Naive B cell (primary cell): ENCODE measurements at regions not wholly inside any gene's neighbourhood (a gene's known extent, or its start where the extent isn't known, plus 50 kb on each side); places are given as distances from the start of the nearest gene placed in this dataset.

Experiments
- ATAC-seq, 2 donors: fragments of 150-1000 bp; cut with Tn5 transposase; 2 replicates each; pipeline ENCODE4 v1.10.0; 2021; ENCODE audit warnings: low read depth in 2 of 2, mild to moderate bottlenecking in 2 of 2, moderate library complexity in 2 of 2
- DNase-seq: peaks from one replicate; pipeline ENCODE4 v3.0.0; 2022
- H3K27ac Mint-ChIP-seq, 6 donors: one replicate each; pipeline ENCODE4 v1.8.0; 2020 to 2022; ENCODE audit warnings: mild to moderate bottlenecking in 6 of 6, mixed read lengths in 6 of 6, moderate library complexity in 5 of 6, inconsistent platforms in 2 of 6
- H3K27me3 Mint-ChIP-seq, 3 donors: one replicate each; pipeline ENCODE4 v1.8.0; 2021 to 2022; ENCODE audit warnings: mixed read lengths in 3 of 3, mild to moderate bottlenecking in 1 of 3
- H3K36me3 Mint-ChIP-seq, 2 donors: one replicate each; pipeline ENCODE4 v1.8.0; 2020 to 2022; ENCODE audit warnings: mixed read lengths in 2 of 2, inconsistent platforms in 1 of 2, mild to moderate bottlenecking in 1 of 2
- H3K4me1 Mint-ChIP-seq, 3 donors: one replicate each; pipeline ENCODE4 v1.8.0; 2020 to 2022; ENCODE audit warnings: mixed read lengths in 3 of 3, inconsistent platforms in 1 of 3, mild to moderate bottlenecking in 1 of 3, moderate library complexity in 1 of 3
- H3K4me3 Mint-ChIP-seq, 8 donors: one replicate each; pipeline ENCODE4 v1.8.0; 2020 to 2022; ENCODE audit warnings: mild to moderate bottlenecking in 8 of 8, mixed read lengths in 8 of 8, moderate library complexity in 8 of 8, inconsistent platforms in 2 of 8
- H3K9me3 Mint-ChIP-seq, 7 donors: one replicate each; pipeline ENCODE4 v1.8.0; 2020 to 2022; ENCODE audit warnings: mixed read lengths in 7 of 7, mild to moderate bottlenecking in 5 of 7, inconsistent platforms in 2 of 7, moderate library complexity in 1 of 7

DNA sequence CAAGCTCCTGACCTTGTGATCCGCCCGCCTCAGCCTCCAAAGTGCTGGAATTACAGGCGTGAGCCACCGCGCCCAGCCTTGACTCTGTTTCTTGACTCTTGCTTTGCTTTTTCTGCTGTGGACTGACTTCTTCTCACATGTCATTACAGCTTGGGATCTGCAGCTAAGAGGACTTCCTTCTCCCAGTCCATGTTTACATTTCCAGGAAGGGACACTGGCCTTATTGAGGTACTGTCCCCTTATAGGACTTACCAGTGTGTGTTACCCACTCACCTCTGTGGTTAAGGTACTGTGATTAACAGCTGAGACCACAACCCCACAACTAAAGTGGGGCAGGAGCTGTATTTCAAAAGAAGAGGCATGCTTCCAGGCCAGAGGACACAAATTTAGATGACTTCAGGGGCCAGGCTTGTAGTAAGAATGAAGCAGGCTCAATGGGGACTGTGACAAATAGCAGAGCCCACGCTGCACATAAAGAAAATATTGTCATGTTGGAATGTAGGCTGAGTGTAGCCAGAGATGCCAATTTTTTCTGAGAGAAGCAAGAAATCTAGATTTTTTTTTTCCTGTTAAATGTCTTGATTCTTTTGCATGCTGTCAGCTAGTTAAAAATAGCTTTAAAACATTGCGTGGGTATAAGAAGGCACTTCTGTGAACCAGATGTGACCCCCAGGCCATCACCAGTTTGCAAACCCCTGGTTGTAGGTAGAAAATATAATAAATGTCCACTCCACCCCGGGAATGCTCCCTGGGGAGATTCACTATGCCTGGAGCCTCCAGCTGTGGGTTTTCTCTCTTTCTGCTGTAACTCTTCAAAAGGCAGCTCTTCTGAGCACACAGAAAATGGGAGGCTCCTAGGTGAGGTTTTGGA, 75.0 kb downstream of the PTPDC1 start:
- DNase-seq (no peak), ATAC-seq (no peak)
- Mint-ChIP-seq H3K9me3 (peaks cover 0 to 5% (median 4%) of the 10 kb centered on the region in 7 donors), H3K27me3 (no peaks in the 10 kb centered on the region), H3K4me1 (peaks cover 8 to 21% (median 15%) of the 10 kb centered on the region in 3 donors), H3K4me3 (no peak overlapping the region), H3K36me3 (peaks cover 0 to 5% of the 10 kb centered on the region in 2 donors), H3K27ac (peak overlapping the region in 1 of 6 donors; percentile 5)

DNA sequence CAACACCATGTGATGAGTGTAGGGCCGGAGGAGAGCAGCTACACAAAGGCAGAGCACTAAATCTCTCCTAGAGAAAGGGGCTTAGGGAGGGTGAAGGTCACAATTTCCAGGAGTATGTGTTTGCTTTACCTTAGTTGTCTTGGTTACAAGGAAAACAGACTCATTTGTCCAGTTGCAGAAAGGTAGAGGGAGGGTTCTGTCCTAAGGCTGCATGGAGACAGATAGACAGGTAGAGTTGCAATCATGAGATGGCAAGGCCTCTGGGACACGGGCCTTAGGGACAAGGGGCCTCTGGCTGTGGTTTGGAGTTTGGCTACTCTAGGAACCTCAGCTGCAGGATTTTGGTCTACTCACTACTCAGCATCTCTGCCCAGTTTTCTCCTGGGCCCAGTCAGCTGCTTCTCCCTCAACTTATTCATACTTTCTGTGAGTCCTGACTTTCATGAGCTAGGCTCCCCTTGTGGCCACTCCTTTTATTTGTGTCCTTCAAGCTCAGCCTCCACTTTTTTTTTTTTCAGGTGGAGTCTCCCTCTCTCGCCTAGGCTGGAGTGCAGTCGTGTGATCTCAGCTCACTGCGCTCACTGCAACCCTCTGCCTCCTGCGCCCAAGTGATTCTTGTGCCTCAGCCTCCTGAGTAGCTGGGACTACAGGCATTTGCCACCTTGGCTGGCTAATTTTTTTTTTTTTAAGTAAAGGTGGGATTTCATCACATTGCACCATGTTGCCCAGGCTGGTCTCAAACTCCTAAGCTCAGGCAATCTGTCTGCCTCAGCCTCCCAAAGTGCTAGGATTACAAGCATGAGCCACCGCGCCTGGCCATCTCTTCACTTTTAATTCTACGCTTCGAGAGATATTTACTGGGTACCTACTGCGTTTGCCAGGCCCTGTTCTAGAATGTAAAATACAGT, 76.6 kb downstream of the PTPDC1 start:
- DNase-seq, result no peak
- H3K4me3 Mint-ChIP-seq, result no peak overlapping the region
- no peaks in the 10 kb centered on the region for H3K27me3 Mint-ChIP-seq
- H3K4me1 Mint-ChIP-seq, result peaks cover 11 to 28% (median 23%) of the 10 kb centered on the region in 3 donors
- no peaks in the 10 kb centered on the region for H3K36me3 Mint-ChIP-seq
- no peaks in the 10 kb centered on the region for H3K9me3 Mint-ChIP-seq
- no peak overlapping the region for H3K27ac Mint-ChIP-seq
- ATAC-seq, result no peak

DNA sequence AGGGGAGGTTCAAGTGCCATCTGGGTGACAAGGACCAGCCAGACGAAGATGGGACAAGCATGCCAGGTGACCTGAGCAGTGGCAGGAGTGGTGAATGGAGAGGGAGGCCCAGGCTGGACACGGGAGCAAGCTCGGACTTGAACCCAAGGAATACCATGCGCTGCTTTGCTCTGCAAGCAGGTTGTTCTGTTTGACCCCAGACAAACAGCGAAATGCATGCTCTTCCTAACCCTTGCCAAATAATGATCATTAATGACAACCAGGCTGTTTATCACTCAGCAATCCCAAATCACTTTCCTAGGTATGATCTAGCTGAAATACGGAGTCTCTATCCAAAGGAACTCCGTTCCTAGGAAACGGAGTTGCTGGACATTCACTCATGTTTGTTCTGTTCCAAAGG, 77.4 kb downstream of the PTPDC1 start:
- Mint-ChIP-seq H3K4me1 (peaks cover 13 to 21% (median 17%) of the 10 kb centered on the region in 3 donors), H3K27me3 (no peaks in the 10 kb centered on the region), H3K27ac (no peak overlapping the region), H3K36me3 (no peaks in the 10 kb centered on the region), H3K4me3 (no peak overlapping the region), H3K9me3 (no peaks in the 10 kb centered on the region)
- no peak for DNase-seq
- no peak for ATAC-seq

DNA sequence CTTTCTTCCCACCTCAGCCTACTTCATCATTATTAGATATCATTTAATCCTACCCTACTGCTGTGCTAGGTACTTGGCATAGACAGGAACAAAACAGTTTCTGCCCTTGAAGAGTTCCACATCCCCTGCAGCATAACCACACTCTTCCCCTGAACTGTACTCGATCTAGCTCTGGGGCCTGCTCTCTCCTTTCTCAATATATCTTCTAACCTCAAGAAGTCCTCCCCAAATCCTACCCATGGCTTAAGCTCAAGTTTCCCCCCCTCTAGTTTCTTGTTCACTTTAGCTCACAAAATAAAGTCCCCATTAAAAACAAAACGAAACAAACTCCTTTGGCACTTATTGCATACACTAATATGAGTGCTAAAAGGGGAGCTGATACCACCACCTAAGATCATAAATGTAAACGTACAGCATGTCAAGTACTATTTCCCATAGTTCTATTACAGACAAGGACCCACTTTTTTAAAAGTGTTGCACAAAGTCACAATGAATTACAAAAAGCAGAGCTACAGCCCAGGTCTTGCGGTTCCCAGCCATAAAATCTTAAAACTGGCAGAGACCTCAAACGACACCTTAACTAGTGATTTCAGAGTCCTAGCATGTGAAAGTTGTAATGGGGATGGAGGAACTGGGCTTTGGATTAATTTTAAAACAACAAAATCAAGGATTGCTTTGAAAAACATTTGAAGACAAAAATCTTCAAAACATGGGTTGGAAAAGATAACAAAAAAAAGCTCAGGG, 80.7 kb downstream of the PTPDC1 start:
- no peak for ATAC-seq

DNA sequence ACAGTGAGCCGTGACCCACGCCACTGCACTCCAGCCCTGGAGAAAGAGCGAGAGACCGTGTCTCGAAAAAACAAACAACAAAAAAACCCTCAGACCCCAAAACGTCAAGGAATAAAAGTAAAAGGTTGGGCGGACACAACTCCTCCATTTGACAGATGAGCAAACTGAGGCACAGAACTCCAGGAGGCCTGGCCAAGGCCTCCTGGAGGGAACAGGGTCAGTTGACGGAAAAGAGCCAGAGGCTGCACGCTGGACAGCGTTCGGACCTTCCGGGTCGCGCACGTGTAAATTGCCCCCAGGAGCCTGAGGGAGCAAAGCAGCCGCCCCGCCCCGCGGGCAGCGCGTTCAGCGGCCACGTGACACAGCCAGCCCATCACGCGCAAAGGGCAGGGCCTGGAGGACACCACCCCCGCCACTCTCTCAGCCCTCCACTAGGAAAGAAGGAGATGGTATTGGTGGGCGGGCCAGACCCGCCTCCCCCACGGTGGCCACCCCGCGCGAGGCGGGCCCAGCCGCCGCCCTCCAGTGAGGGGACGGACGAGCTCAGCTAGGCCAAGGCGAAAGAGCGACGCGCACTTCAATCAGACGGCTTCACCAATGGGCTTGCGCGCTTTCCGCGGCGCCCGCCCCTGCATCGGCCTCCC, 81.5 kb downstream of the PTPDC1 start:
- H3K9me3 Mint-ChIP-seq, result no peaks in the 10 kb centered on the region
- H3K4me3 Mint-ChIP-seq, result peak overlapping the region; percentile 77 to 97 (median 87)
- no peaks in the 10 kb centered on the region for H3K36me3 Mint-ChIP-seq
- H3K27ac Mint-ChIP-seq, result peak overlapping the region; percentile 78 to 96 (median 93)
- ATAC-seq (peak; percentile 84 to 86), DNase-seq (peak; percentile 98)
- H3K4me1 Mint-ChIP-seq, result peaks cover 37 to 49% (median 41%) of the 10 kb centered on the region in 3 donors
- no peaks in the 10 kb centered on the region for H3K27me3 Mint-ChIP-seq

More for the DNA sequence above, 80.7 kb downstream of the PTPDC1 start:
- DNase-seq, result no peak
- H3K27me3 Mint-ChIP-seq, result no peaks in the 10 kb centered on the region
- H3K4me3 Mint-ChIP-seq, result peak overlapping the region; percentile 77 to 97 (median 87)
- no peaks in the 10 kb centered on the region for H3K36me3 Mint-ChIP-seq
- no peaks in the 10 kb centered on the region for H3K9me3 Mint-ChIP-seq
- peaks cover 31 to 42% (median 34%) of the 10 kb centered on the region in 3 donors for H3K4me1 Mint-ChIP-seq
- H3K27ac Mint-ChIP-seq, result peak overlapping the region; percentile 51 to 96 (median 93)

DNA sequence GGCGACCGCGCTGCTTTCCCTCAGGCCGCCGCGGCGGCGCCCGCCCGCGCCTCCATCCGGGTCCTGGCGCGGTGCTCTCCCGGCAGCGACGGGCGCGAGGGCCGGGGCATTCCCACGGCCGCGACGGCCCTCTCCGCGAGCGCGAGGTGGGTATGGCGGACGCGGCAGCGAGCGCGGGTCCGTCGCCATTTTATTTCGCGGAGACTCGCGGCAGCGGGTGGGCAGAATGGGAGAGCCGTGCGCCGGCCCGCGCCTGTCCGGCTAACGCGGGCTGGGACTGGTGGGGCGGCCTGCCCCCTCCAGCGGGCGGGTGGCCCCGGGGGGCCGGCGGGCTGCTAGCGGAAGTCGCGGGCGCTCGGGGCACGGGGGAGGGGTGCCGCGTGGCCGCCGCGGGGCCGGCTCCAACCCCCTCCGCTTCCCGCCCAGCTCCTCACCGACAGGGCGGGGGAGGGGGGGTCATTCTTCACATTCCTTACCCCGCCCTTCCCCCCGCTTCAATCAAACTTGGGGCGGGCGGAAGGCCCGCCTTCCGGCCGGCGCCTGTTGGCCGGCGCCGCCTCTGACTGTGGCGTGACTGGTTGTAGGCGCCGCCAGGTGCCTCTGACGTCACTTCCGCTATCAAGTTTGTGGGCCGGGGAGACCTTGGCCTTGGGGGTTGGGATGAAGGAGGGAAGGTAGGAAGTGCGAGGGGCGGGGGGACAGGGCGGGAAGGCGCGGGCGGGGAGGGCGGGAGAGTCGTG, 82.1 kb downstream of the PTPDC1 start:
- DNase-seq, result peak; percentile 91
- ATAC-seq, result peak; percentile 57 to 63
- no peaks in the 10 kb centered on the region for H3K9me3 Mint-ChIP-seq
- H3K36me3 Mint-ChIP-seq, result no peaks in the 10 kb centered on the region
- H3K4me1 Mint-ChIP-seq, result peaks cover 40 to 53% (median 41%) of the 10 kb centered on the region in 3 donors
- H3K27me3 Mint-ChIP-seq, result no peaks in the 10 kb centered on the region
- peak overlapping the region; percentile 86 to 99 (median 95) for H3K27ac Mint-ChIP-seq
- peak overlapping the region; percentile 87 to 97 (median 94) for H3K4me3 Mint-ChIP-seq

DNA sequence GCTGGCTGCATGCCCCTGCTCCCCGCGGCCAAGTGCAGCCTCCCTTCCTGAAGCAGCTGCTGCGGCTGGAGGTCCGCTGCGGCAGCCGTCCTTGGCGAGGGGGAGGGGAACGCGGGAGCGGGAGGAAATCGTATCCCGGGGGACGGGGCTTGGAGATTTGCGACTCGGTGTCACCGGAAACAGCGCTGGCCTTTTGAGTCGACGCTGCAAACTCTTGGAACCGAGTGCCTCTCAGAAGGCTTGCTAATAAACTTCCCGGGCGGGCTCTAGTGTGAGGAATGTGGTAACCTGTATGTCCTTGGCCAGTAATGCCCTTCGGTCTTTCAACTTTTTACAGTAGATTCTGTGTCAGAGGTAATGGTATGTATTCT, 82.7 kb downstream of the PTPDC1 start:
- Mint-ChIP-seq H3K4me1 (peaks cover 41 to 58% (median 42%) of the 10 kb centered on the region in 3 donors), H3K27ac (peak overlapping the region; percentile 86 to 99 (median 94)), H3K9me3 (no peaks in the 10 kb centered on the region), H3K27me3 (no peaks in the 10 kb centered on the region), H3K36me3 (no peaks in the 10 kb centered on the region), H3K4me3 (peak overlapping the region; percentile 87 to 97 (median 94))
- no peak for DNase-seq
- no peak for ATAC-seq

DNA sequence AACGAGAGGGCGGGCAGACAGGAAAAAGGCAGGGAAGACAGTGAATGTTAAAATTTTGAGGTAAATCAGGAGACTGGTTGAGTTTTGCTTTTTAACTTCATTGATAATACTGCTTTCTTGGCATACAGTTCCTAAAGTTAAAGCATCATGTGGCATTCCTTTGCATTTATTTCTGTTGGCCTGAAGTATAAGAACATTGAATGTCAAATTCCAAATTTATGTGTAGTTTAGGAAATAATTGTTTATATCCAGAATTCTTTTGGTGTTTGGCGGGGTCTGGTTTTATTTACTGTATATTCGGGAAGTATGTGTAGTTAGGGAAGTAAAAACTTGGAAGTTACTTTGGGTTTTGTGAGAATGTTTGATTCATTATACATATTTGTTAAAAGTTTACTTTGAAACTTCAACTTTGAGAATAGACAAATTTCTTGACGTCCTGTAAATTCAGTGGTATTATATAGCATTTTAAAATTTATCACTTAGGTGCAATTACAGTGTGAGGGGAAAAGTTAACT, 83.2 kb downstream of the PTPDC1 start:
- H3K27ac Mint-ChIP-seq, result peak overlapping the region; percentile 86 to 99 (median 94)
- H3K4me3 Mint-ChIP-seq, result peak overlapping the region; percentile 87 to 97 (median 94)
- H3K36me3 Mint-ChIP-seq, result no peaks in the 10 kb centered on the region
- peaks cover 43 to 60% (median 43%) of the 10 kb centered on the region in 3 donors for H3K4me1 Mint-ChIP-seq
- no peak for DNase-seq
- ATAC-seq, result no peak
- no peaks in the 10 kb centered on the region for H3K27me3 Mint-ChIP-seq
- H3K9me3 Mint-ChIP-seq, result no peaks in the 10 kb centered on the region

DNA sequence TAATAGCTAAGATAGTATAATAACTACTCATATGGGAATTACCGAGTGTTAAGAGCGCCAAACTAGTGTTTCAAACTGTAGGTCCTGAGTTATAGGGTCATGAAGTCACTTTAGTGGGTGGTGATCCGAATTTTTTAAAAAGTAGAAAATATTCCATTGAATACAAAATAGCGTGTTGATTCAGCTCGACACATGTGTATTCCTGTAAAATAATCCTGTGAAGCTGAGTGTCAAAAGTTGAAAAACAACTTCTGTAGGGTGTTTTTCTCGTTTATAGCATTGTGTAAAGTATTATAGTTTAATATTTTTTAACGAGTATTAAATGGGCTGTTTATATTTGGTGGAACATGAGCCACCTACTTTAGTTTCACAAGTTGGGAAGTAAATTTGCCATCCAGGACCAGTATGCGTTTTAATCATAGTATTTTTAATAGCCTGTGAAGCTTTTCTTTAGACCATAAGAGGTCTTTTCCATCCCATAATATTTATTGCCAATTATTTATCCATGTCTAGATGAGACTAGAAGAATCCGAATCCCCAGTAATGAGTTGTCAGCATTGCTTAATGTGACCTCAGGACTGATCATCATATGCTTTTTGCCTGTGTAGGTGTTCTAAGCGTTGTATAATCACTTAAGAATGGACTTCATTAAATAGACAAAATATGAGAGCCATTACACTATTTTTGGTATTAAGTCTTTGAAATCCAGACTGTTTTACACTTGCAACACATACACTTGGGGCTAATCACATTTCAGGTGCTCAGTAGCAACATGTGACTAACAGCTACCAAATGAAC, 84.1 kb downstream of the PTPDC1 start:
- Mint-ChIP-seq H3K4me1 (peaks cover 52 to 70% (median 52%) of the 10 kb centered on the region in 3 donors), H3K4me3 (peak overlapping the region in 6 of 8 donors; percentile 9 to 97 (median 92))
- ATAC-seq, result no peak

DNA sequence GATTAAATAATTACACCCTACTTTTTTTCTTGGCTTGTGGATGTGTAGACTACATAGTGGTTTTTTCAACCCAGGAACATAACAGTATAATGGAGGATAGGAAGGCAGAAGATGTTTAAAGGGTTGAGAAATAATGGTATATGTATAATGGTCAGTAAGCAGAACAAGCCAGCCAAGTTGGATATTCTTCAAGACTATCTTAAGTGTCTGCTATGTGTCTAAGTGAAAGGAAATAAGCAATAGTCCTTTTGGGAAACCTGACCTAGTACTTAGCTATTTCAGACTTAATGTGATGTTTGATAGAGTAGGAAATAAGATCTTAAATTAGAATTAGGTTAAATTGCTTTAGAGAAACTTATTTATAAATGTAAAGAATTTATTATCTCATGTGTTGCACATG, 85.7 kb downstream of the PTPDC1 start:
- no peaks in the 10 kb centered on the region for H3K9me3 Mint-ChIP-seq
- peaks cover 60 to 81% (median 60%) of the 10 kb centered on the region in 3 donors for H3K4me1 Mint-ChIP-seq
- peak overlapping the region in 3 of 8 donors; percentile 1 to 76 (median 2) for H3K4me3 Mint-ChIP-seq
- peaks cover 0 to 11% of the 10 kb centered on the region in 2 donors for H3K36me3 Mint-ChIP-seq
- ATAC-seq (no peak), DNase-seq (no peak)
- H3K27ac Mint-ChIP-seq, result peak overlapping the region in 2 of 6 donors; percentile 22 to 70
- no peaks in the 10 kb centered on the region for H3K27me3 Mint-ChIP-seq

More for the DNA sequence above, 84.1 kb downstream of the PTPDC1 start:
- Mint-ChIP-seq H3K36me3 (no peaks in the 10 kb centered on the region), H3K9me3 (no peaks in the 10 kb centered on the region), H3K27ac (peak overlapping the region in 4 of 6 donors; percentile 65 to 96 (median 90)), H3K27me3 (no peaks in the 10 kb centered on the region)
- DNase-seq, result no peak

DNA sequence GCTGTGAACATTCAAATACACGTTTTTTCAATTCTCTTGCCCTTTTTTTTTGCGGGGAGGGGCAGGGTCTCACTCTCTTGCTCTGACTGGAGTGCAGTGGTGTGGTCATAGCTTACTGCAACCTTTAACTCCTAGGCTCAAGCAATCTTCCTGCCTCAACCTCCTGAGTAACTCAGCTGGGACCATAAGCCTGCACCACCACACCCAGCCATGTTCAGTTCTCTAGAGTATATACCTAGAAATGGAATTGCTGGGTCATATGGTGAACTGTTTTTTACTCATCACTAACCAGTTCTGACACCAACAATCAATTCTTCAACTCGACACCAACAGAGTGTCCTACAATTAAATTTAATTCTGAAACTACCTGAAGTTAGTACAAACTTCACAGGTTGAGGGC, 85.5 kb upstream of the ZNF169 start:
- Mint-ChIP-seq H3K4me1 (peaks cover 49 to 74% (median 51%) of the 10 kb centered on the region in 3 donors), H3K4me3 (peak overlapping the region in 4 of 8 donors; percentile 24 to 71 (median 29)), H3K36me3 (peaks cover 0 to 11% of the 10 kb centered on the region in 2 donors), H3K27me3 (no peaks in the 10 kb centered on the region), H3K27ac (peak overlapping the region in 4 of 6 donors; percentile 44 to 72 (median 62)), H3K9me3 (no peaks in the 10 kb centered on the region)
- no peak for DNase-seq
- ATAC-seq, result no peak
